KOPT-K1 (cell line): ENCODE measurements at regions not wholly inside any gene's neighbourhood (a gene's known extent, or its start where the extent isn't known, plus 50 kb on each side); places are given as distances from the start of the nearest gene placed in this dataset.

Experiments used
- H3K27ac ChIP-seq: fragments of 200-600 bp; sonication (generic); 2 replicates; pipeline ENCODE4 v1.5.1; 2016; ENCODE audit warnings: antibody characterized with exemption, mild to moderate bottlenecking, low read depth, low read length; ENCODE audit not compliant: poor library complexity, severe bottlenecking
- H3K36me3 ChIP-seq: fragments of 200-600 bp; sonication (generic); 2 replicates; pipeline ENCODE4 v1.5.1; 2017; ENCODE audit warnings: antibody characterized with exemption, mild to moderate bottlenecking, low read length, moderate library complexity; ENCODE audit not compliant: insufficient read depth
- H3K9me3 ChIP-seq: fragments of 200-600 bp; sonication (generic); 2 replicates; pipeline ENCODE4 v1.5.1; 2017; ENCODE audit warnings: antibody characterized with exemption, low read length, mild to moderate bottlenecking; ENCODE audit not compliant: insufficient read depth, poor library complexity, severe bottlenecking

- Histone ChIP-seq H3K27ac (no peak overlapping the region), H3K9me3 (no peaks in the 10 kb centered on the region), H3K36me3 (no peaks in the 10 kb centered on the region)
Observed at GRCh38 chr6:44527583-44528369, 140.3 kb downstream of the CDC5L start.

- H3K27ac ChIP-seq = no peak overlapping the region
- no peaks in the 10 kb centered on the region for H3K9me3 ChIP-seq
- no peaks in the 10 kb centered on the region for H3K36me3 ChIP-seq
Observed at GRCh38 chr6:44528370-44528644, 140.8 kb downstream of the CDC5L start.

- Histone ChIP-seq H3K9me3 (no peaks in the 10 kb centered on the region), H3K36me3 (no peaks in the 10 kb centered on the region), H3K27ac (no peak overlapping the region)
Observed at GRCh38 chr6:44528716-44529115, 141.2 kb downstream of the CDC5L start.

- Histone ChIP-seq H3K27ac (no peak overlapping the region), H3K9me3 (no peaks in the 10 kb centered on the region), H3K36me3 (no peaks in the 10 kb centered on the region)
Observed at GRCh38 chr6:44529146-44529905, 141.8 kb downstream of the CDC5L start.

GRCh38 chr6:44530209-44530909 is 142.9 kb downstream of the CDC5L start:
- Histone ChIP-seq H3K27ac (no peak overlapping the region), H3K9me3 (no peaks in the 10 kb centered on the region), H3K36me3 (no peaks in the 10 kb centered on the region)

GRCh38 chr6:44530910-44531234 is 143.4 kb downstream of the CDC5L start:
- Histone ChIP-seq H3K36me3 (no peaks in the 10 kb centered on the region), H3K27ac (no peak overlapping the region), H3K9me3 (no peaks in the 10 kb centered on the region)

- H3K9me3 ChIP-seq = no peaks in the 10 kb centered on the region
- H3K27ac ChIP-seq = no peak overlapping the region
Observed at GRCh38 chr6:44531442-44532015, 144.0 kb downstream of the CDC5L start.

GRCh38 chr6:44533421-44533820 is 145.9 kb downstream of the CDC5L start:
- Histone ChIP-seq H3K36me3 (no peaks in the 10 kb centered on the region), H3K9me3 (no peaks in the 10 kb centered on the region), H3K27ac (no peak overlapping the region)

More at GRCh38 chr6:44531442-44532015, 144.0 kb downstream of the CDC5L start:
- no peaks in the 10 kb centered on the region for H3K36me3 ChIP-seq

GRCh38 chr6:44534291-44534690 is 146.8 kb downstream of the CDC5L start:
- H3K9me3 ChIP-seq = no peaks in the 10 kb centered on the region
- no peak overlapping the region for H3K27ac ChIP-seq
- no peaks in the 10 kb centered on the region for H3K36me3 ChIP-seq

GRCh38 chr6:44535446-44535845 is 147.9 kb downstream of the CDC5L start:
- H3K36me3 ChIP-seq = no peaks in the 10 kb centered on the region
- H3K9me3 ChIP-seq = no peaks in the 10 kb centered on the region
- no peak overlapping the region for H3K27ac ChIP-seq

- H3K27ac ChIP-seq = no peak overlapping the region
Observed at GRCh38 chr6:44535967-44536366, 148.5 kb downstream of the CDC5L start.

GRCh38 chr6:44537306-44538049 is 150.0 kb downstream of the CDC5L start:
- no peaks in the 10 kb centered on the region for H3K9me3 ChIP-seq
- no peak overlapping the region for H3K27ac ChIP-seq

More at GRCh38 chr6:44535967-44536366, 148.5 kb downstream of the CDC5L start:
- H3K36me3 ChIP-seq = no peaks in the 10 kb centered on the region
- H3K9me3 ChIP-seq = no peaks in the 10 kb centered on the region

GRCh38 chr6:44538131-44538806 is 150.8 kb downstream of the CDC5L start:
- Histone ChIP-seq H3K36me3 (no peaks in the 10 kb centered on the region), H3K9me3 (no peaks in the 10 kb centered on the region), H3K27ac (no peak overlapping the region)

More at GRCh38 chr6:44537306-44538049, 150.0 kb downstream of the CDC5L start:
- no peaks in the 10 kb centered on the region for H3K36me3 ChIP-seq

GRCh38 chr6:44538807-44539201 is 151.3 kb downstream of the CDC5L start:
- H3K9me3 ChIP-seq = no peaks in the 10 kb centered on the region
- no peaks in the 10 kb centered on the region for H3K36me3 ChIP-seq
- no peak overlapping the region for H3K27ac ChIP-seq
